Hepatocyte (in vitro differentiated cells): ENCODE measurements at regions not wholly inside any gene's neighbourhood (a gene's known extent, or its start where the extent isn't known, plus 50 kb on each side); places are given as distances from the start of the nearest gene placed in this dataset.

Experiments used
- EZH2 ChIP-seq: fragments of 200-600 bp; sonication (generic); IDR thresholded peaks from 2 replicates; pipeline ENCODE4 v1.6.1; 2016; ENCODE audit warnings: antibody characterized with exemption, mild to moderate bottlenecking, borderline replicate concordance
- TF ChIP-seq, protein P1 (sequence below): fragments of 200-600 bp; sonication (generic); IDR thresholded peaks from 2 replicates; pipeline ENCODE4 v1.5.1; 2016; ENCODE audit warnings: antibody characterized with exemption, mild to moderate bottlenecking; ENCODE audit not compliant: poor library complexity

DNA sequence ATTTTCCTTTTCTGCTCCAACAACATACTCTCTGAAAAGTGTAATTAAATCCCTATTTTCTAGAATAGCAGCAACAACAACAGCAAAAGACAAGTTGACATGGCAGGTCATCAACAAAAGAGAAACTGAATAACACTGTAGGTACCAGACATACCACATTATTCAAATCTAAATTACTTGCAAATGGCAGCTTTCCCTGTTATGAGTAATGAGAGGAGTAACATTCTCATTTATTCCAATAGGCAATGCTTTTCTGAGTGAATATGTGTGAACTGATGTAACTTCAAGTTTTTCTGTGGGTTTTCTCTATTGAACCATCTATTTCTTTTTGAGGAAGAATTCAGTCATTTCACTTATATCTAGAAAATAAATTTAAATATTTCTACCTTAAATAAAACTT, 501.5 kb downstream of the TRIB2 start:
- TF ChIP-seq, protein P1, sequence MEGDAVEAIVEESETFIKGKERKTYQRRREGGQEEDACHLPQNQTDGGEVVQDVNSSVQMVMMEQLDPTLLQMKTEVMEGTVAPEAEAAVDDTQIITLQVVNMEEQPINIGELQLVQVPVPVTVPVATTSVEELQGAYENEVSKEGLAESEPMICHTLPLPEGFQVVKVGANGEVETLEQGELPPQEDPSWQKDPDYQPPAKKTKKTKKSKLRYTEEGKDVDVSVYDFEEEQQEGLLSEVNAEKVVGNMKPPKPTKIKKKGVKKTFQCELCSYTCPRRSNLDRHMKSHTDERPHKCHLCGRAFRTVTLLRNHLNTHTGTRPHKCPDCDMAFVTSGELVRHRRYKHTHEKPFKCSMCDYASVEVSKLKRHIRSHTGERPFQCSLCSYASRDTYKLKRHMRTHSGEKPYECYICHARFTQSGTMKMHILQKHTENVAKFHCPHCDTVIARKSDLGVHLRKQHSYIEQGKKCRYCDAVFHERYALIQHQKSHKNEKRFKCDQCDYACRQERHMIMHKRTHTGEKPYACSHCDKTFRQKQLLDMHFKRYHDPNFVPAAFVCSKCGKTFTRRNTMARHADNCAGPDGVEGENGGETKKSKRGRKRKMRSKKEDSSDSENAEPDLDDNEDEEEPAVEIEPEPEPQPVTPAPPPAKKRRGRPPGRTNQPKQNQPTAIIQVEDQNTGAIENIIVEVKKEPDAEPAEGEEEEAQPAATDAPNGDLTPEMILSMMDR, result no peak
- TF ChIP-seq EZH2, result no peak
